GM12872 (cell line): ENCODE measurements at regions not wholly inside any gene's neighbourhood (a gene's known extent, or its start where the extent isn't known, plus 50 kb on each side); places are given as distances from the start of the nearest gene placed in this dataset.

Source experiments
- TF ChIP-seq, protein P1 (sequence below): IDR thresholded peaks from 3 replicates; pipeline ENCODE4 v1.5.1; 2011; ENCODE audit warnings: low read depth, mild to moderate bottlenecking, low read length, moderate library complexity; ENCODE audit not compliant: insufficient read depth

DNA sequence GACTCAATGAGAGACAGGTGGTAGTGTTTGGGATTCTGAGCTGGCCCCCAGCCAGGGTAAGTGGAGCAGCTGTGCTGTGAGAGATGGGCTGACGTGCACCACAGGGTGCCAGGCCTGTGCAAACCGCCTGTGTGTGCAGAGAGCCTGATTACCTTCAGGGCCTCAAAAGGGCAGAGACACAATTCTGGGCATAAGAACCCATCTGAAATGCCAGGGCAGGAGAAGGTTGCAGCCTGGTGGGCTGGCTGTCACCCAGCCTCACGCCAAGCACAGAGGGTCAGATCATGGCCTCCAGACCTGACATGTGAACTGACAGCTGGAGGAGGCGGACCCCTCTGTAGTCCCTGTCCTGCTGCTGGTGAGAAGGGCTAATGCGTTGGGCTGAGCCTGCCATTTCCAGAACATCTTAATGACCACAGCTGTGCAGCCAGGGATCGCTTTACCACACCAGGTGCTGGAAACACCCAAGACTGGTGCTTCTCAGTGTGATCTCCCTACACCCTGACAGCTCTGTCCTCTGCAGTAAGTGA, 100.9 kb downstream of the ARL4C start:
- TF ChIP-seq, protein P1, sequence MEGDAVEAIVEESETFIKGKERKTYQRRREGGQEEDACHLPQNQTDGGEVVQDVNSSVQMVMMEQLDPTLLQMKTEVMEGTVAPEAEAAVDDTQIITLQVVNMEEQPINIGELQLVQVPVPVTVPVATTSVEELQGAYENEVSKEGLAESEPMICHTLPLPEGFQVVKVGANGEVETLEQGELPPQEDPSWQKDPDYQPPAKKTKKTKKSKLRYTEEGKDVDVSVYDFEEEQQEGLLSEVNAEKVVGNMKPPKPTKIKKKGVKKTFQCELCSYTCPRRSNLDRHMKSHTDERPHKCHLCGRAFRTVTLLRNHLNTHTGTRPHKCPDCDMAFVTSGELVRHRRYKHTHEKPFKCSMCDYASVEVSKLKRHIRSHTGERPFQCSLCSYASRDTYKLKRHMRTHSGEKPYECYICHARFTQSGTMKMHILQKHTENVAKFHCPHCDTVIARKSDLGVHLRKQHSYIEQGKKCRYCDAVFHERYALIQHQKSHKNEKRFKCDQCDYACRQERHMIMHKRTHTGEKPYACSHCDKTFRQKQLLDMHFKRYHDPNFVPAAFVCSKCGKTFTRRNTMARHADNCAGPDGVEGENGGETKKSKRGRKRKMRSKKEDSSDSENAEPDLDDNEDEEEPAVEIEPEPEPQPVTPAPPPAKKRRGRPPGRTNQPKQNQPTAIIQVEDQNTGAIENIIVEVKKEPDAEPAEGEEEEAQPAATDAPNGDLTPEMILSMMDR: no peak

DNA sequence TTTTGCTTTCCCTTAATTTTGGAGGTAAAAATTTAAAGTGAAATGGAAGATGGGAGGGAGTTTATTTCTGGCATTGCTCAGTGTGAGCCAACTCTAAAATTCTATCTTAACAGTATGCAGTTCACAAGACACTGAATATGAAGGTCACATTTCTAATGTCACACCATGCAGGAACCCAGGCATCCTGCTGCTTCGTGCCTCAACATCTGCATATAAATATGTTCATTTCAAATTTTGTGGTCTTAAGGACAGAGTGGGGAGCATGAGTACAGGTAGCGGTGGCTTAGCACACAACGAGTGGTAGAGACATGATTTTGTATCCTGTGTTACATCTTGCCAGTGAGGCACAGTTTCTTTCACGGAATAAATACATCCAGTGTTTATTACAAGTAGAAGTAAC, 102.4 kb downstream of the ARL4C start:
- TF ChIP-seq, protein P1: no peak

DNA sequence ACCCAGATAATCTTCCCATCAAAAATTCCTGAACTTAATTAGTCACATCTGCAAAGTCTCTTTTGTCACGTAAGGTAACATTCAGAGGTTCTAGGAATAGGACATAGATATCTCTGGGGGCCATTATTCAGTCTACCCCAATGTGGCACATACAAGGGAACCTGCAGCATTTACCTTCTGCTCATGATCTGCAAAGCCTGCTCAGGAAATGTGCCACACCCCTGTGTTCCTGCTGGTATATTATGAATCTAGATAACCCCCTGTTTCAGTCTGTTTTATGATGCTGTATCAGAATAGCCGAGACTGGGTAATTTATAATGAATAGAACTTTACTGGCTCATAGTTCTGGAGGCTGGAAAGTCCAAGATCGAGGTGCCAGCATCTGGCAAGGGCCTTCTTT, 103.5 kb downstream of the ARL4C start:
- TF ChIP-seq, protein P1: no peak

DNA sequence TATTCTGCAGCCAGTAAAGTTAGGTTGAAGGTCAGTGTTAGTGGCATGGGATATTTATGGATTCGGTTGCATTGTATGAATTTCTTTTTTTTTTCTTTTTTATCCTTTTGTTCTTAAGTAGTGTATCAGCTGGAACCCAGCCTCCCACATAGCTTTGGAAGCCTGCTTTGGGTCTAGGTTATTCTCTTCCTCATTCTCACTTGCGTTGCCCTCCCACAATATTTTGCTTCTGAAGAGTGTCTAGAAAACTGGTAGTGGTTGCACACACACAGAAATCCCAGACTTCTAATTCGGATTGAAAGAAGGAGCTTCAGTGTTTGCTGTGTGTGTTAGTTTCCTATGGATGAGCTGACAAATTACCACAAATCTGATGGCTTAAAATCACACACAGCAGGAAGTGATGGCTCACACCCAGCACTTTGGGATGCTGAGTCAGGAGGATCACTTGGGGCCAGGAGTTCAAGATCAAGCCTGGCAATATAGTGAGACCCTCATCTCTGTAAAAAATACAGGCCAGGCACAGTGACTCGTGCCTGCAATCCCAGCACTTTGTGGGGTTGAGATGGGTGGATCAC, 104.8 kb downstream of the ARL4C start:
- TF ChIP-seq, protein P1: no peak

DNA sequence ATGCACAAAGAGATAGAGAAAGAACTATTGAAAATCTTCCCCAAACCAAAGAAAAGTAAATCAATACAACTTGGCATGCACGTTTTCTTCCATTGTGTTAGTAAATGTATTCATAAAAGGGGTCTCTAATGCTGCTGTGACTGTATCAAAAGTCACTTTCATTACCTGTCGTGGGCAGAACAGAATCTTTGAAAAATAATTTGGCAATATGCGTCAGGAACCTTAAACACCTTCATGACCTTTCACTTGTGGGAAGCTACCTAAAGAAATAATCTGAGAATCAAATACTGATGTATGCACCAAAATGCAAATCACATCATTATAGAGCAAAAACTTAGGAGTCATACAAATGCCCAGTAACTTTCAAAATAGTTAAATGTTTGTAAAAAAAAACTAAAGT, 105.3 kb downstream of the ARL4C start:
- TF ChIP-seq, protein P1: no peak

DNA sequence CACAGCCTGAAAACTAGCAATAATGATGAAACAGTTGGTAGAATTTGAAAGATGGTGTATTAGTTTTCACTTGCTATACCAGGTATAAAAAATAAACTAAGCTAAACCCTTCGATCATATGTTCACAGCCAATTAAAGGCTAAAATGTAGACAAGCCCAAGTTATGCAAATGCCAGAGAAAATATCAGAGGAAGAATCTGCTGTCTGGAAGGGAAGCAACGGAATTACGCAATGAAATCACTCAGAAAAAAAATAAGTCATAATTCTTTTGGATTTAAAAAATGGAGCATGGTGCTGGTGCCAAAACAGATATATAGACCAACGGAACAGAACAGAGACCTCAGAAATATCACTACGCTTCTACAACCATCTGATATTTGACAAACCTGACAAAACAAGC, 108.3 kb downstream of the ARL4C start:
- TF ChIP-seq, protein P1: no peak

DNA sequence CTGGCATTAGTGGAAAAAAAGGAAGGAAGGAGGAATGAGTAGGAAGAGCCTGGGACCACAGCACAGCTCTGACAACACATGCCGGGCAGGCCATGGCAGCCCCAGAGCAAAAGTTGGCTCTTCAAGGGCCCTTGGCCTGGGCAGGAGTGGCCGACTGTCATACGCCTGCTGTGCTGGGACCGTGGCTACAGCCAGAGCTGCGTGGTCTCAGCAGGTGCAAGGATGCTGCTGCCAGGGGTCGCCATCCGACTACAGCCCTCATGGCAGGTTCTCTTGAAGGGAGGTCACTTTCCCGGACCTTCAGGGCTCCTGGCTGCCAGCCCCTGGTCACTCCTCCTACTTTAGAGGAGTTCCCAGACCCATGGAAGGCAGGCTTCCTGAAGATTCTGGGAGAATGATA, 109.9 kb downstream of the ARL4C start:
- TF ChIP-seq, protein P1: no peak
